KMS-11 (cell line): ENCODE measurements at regions not wholly inside any gene's neighbourhood (a gene's known extent, or its start where the extent isn't known, plus 50 kb on each side); places are given as distances from the start of the nearest gene placed in this dataset.

Experiments
- H2AFZ ChIP-seq: fragments of 200-600 bp; sonication (generic); 2 replicates; pipeline ENCODE4 v1.6.1; 2016; ENCODE audit warnings: antibody characterized with exemption, mixed run types, low read depth
- H3K27ac ChIP-seq: fragments of 200-600 bp; sonication (generic); 2 replicates; pipeline ENCODE4 v1.6.1; 2016; ENCODE audit warnings: mild to moderate bottlenecking, mixed run types
- H3K27me3 ChIP-seq: fragments of 200-600 bp; sonication (generic); 2 replicates; pipeline ENCODE4 v1.6.1; 2017; ENCODE audit warnings: mild to moderate bottlenecking, low read depth, mixed run types, moderate library complexity; ENCODE audit not compliant: insufficient read depth
- H3K36me3 ChIP-seq: fragments of 200-600 bp; sonication (generic); 2 replicates; pipeline ENCODE4 v1.6.1; 2017; ENCODE audit warnings: mild to moderate bottlenecking, mixed run types; ENCODE audit not compliant: insufficient read depth
- H3K4me1 ChIP-seq: fragments of 200-600 bp; sonication (generic); 2 replicates; pipeline ENCODE4 v1.6.1; 2016; ENCODE audit warnings: mild to moderate bottlenecking, low read depth, mixed run types; ENCODE audit not compliant: poor library complexity, severe bottlenecking
- H3K4me2 ChIP-seq: fragments of 200-600 bp; sonication (generic); 2 replicates; pipeline ENCODE4 v1.7.0; 2016; ENCODE audit warnings: mild to moderate bottlenecking, mixed run types
- H3K4me3 ChIP-seq: fragments of 200-600 bp; sonication (generic); IDR thresholded peaks from 2 replicates; pipeline ENCODE4 v1.6.1; 2017; ENCODE audit warnings: low read depth, low read length, mixed read lengths; ENCODE audit not compliant: insufficient read depth
- H3K79me2 ChIP-seq: fragments of 200-600 bp; sonication (generic); 2 replicates; pipeline ENCODE4 v1.6.1; 2016; ENCODE audit warnings: low read depth, mixed run types; ENCODE audit not compliant: insufficient read depth
- H3K9ac ChIP-seq: fragments of 200-600 bp; sonication (generic); 2 replicates; pipeline ENCODE4 v1.6.1; 2016; ENCODE audit warnings: mild to moderate bottlenecking, mixed run types
- H4K20me1 ChIP-seq: fragments of 200-600 bp; sonication (generic); 2 replicates; pipeline ENCODE4 v1.6.1; 2016; ENCODE audit warnings: mild to moderate bottlenecking, mixed run types; ENCODE audit not compliant: insufficient read depth
- TF ChIP-seq, protein P1 (sequence below): fragments of 200-600 bp; sonication (generic); conservative IDR thresholded peaks from 2 replicates; pipeline ENCODE4 v1.6.1; 2017; ENCODE audit warnings: low read depth, mild to moderate bottlenecking, antibody characterized with exemption, low read length, moderate library complexity, mixed read lengths

DNA sequence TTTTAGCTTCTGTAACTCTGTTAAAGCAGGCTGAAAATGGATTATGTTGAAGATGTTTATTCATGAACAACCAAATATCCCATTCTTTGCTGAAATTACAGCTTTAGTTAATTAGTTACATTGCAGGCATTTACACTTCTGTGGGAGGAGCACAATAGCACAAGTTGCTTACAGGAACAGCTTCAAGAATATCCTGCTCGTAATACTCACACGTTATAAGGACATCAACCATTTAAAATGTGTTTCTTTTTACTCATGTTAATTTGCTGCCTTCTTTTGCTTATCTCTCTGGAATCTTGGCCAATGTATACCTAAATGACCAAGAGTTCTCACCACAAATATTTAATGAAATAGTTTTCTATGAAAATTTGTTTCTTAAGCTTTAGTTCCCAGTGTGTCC lies 305.2 kb upstream of the SYT1 start:
- H3K4me3 ChIP-seq: no peak overlapping the region
- H3K36me3 ChIP-seq: no peaks in the 10 kb centered on the region
- TF ChIP-seq, protein P1, sequence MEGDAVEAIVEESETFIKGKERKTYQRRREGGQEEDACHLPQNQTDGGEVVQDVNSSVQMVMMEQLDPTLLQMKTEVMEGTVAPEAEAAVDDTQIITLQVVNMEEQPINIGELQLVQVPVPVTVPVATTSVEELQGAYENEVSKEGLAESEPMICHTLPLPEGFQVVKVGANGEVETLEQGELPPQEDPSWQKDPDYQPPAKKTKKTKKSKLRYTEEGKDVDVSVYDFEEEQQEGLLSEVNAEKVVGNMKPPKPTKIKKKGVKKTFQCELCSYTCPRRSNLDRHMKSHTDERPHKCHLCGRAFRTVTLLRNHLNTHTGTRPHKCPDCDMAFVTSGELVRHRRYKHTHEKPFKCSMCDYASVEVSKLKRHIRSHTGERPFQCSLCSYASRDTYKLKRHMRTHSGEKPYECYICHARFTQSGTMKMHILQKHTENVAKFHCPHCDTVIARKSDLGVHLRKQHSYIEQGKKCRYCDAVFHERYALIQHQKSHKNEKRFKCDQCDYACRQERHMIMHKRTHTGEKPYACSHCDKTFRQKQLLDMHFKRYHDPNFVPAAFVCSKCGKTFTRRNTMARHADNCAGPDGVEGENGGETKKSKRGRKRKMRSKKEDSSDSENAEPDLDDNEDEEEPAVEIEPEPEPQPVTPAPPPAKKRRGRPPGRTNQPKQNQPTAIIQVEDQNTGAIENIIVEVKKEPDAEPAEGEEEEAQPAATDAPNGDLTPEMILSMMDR: no peak
- no peaks in the 10 kb centered on the region for H4K20me1 ChIP-seq
- H3K4me2 ChIP-seq: no peak overlapping the region
- H2AFZ ChIP-seq: no peak overlapping the region
- no peaks in the 10 kb centered on the region for H3K4me1 ChIP-seq
- H3K79me2 ChIP-seq: no peaks in the 10 kb centered on the region
- H3K27ac ChIP-seq: no peak overlapping the region
- H3K27me3 ChIP-seq: no peaks in the 10 kb centered on the region
- H3K9ac ChIP-seq: no peak overlapping the region

DNA sequence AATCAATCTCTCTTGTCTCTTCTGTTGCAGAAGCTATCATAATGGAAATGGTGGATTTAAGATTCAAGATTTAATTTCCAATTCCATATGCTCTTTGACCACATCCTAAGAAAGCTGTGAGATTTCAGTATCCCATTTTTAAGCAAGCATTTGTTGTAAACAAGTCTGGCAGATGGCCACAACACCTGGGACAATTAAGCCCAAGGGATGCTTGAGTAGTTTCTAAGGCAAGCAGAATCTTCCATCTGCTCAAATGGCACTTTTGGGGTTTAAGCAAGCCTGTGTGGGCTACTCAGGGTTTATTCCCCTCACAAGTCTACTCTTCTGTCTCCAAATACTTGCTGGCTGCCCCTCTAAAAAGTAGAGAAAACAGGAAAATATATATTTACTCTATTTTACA lies 304.7 kb upstream of the SYT1 start:
- no peak overlapping the region for H2AFZ ChIP-seq
- H3K4me3 ChIP-seq: no peak overlapping the region
- H3K36me3 ChIP-seq: no peaks in the 10 kb centered on the region
- no peak overlapping the region for H3K9ac ChIP-seq
- TF ChIP-seq, protein P1: no peak
- H3K27me3 ChIP-seq: no peaks in the 10 kb centered on the region
- H3K79me2 ChIP-seq: no peaks in the 10 kb centered on the region
- H3K27ac ChIP-seq: no peak overlapping the region
- no peaks in the 10 kb centered on the region for H4K20me1 ChIP-seq
- no peaks in the 10 kb centered on the region for H3K4me1 ChIP-seq
- H3K4me2 ChIP-seq: no peak overlapping the region

DNA sequence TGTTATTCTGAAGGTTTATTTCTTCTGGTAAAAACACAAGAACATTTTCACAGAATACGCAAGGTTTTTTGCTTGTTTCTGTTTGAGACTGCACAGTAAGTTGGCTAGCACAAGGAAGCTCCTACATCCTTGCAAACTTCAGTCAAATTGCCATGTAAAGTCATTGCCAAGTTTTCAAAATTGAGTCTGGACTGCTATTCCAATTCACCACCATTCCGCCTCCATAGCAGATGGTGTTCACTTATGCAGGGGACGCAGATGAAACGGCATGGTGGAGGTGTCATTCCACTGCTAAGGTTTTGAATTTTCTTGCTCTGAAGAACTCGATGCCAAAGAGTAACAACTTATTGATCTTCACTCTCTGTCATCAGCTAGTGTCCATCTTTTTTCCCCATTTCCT lies 303.9 kb upstream of the SYT1 start:
- Histone ChIP-seq H3K36me3 (no peaks in the 10 kb centered on the region), H3K27ac (no peak overlapping the region), H2AFZ (no peak overlapping the region), H3K9ac (no peak overlapping the region), H3K4me1 (no peaks in the 10 kb centered on the region), H3K4me2 (no peak overlapping the region), H4K20me1 (no peaks in the 10 kb centered on the region), H3K79me2 (no peaks in the 10 kb centered on the region), H3K27me3 (no peaks in the 10 kb centered on the region), H3K4me3 (no peak overlapping the region)
- TF ChIP-seq, protein P1: no peak

DNA sequence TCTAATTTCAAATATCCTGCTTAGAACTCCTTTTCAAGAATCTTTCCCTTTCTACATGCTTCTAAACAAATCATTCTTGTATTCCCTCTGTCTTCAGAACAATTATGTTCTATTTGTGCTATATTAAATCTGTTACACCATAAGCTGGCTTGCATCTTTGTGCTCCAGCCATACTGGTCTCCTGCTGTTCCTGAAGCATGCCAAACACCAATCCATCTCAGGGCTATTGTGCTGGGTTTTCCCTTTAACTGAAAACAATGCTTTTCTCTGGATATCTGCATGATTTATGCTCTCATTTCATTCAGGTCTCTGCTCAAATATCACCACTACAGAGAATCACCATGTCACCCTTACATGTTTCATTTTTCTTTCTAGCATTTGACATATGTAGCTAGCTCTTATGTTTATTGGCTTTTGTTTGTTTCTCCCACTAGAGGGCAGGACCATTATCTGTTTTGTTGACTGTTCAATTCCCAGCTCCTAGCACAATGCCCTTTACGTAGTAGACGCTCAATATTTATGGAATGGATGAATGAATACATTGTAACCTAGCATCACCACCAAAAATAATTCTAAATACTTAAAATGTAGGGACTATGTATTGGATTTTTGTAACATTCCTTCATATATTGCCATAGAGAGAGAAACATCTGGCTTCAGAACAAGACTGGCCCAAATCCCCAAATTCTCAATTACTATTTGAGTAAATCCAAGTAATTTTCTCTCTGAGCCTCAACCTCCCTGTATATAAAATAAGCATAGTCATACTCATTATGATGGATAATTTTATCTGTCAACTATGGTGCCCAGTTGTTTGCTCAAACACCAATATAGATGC lies 302.0 kb upstream of the SYT1 start:
- Histone ChIP-seq H3K9ac (no peak overlapping the region), H3K36me3 (no peaks in the 10 kb centered on the region), H3K27me3 (no peaks in the 10 kb centered on the region), H3K4me2 (no peak overlapping the region), H4K20me1 (no peaks in the 10 kb centered on the region), H2AFZ (no peak overlapping the region), H3K27ac (no peak overlapping the region), H3K4me1 (no peaks in the 10 kb centered on the region), H3K4me3 (no peak overlapping the region), H3K79me2 (no peaks in the 10 kb centered on the region)
- TF ChIP-seq, protein P1: peak; percentile 70
